ENCODE measurements at regions not wholly inside any gene's neighbourhood (a gene's known extent, or its start where the extent isn't known, plus 50 kb on each side); places are given as distances from the start of the nearest gene placed in this dataset.
"Not testable (repeated sequence)": the region's sequence is repeated elsewhere in the genome, so short reads cannot be mapped to it uniquely, and the experiment has no call there.

- DNase-seq = no peak
Observed at GRCh38 chr2:37783545-37783944, 112.1 kb upstream of the CDC42EP3 start.

DNA sequence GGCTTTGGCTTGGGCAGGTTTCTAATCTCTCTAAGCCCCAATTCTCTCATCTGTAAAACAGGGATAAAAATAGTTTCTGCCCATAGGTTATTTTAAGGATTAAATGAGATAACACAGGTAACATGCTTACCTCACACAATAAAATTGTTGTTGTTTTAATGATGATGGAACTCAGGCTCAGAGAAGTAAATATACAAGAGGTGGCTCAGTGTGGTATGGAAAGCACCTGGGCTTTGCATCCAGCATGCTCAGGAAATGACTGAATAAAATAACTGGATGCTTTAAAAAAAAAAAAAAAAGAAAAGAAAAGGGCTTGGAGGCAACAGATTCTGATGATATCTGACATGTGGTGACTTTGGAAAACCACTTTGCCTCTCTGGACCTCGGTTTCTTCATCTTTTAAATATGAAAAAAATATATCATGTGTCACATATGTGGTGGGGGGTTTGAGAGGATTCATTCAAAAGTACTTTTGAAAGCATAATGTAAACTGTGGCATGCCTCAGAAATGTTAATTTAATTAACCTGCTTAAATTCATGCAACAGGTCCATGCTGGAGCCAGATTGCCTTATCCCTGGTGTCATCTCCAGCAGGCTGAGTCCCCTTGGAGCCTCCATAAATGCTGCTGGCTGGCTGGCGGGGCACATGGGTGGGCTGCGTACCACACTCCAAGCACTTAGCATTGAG lies 112.8 kb upstream of the CDC42EP3 start:
- no peak for DNase-seq

DNA sequence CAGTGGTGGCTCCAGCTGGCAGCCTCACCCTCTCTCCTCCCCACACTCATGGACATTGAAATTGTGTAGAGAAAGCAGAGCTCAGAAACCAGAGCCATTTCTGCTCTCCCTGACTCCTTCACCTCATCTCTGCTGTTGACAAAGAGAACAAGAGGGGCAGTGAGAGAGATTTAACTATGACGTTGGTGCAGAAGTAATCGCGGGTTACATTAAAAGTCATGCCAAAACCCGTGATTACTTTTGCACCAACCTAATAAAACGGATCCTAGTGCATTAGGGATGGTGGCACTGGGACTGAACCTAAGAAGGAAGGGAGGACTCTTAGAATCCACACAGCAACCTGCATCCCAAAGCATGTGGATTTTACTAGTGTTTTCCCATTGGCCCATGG lies 113.3 kb upstream of the CDC42EP3 start:
- no peak for DNase-seq

- no peak for DNase-seq
Observed at GRCh38 chr2:37786191-37786698, 114.8 kb upstream of the CDC42EP3 start.

- no peak for DNase-seq
Observed at GRCh38 chr2:37786854-37787253, 115.4 kb upstream of the CDC42EP3 start.

DNA sequence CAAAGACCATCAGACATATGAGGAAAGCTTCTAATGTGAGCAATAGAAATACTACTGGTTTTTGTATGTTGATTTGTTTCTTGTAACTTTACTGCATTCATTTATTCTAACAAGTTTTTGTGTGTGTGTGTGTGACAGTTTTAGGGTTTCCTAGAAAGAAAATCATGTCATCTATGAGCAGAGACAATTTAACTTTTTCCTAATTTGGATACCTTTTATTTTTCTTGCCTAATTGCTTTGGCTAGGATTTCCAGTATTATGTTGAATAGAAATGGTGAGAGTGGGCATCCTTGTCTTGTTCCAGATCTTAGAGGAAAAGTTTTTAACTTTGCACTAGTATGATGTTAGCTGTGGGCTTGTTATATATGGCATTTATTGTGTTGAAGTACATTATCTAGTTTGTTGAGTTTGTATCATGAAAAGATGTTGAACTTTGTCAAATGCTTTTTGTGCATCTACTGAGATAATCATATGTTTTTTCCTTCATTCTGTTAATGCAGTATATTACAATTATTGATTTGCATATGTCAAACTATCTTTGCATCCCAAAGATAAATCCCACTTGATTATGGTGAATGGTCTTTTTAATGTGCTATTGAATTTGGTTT lies 117.3 kb upstream of the CDC42EP3 start:
- no peak for DNase-seq

- DNase-seq = no peak
Observed at GRCh38 chr2:37790019-37790418, 118.6 kb upstream of the CDC42EP3 start.

GRCh38 chr2:37790462-37790861 lies 119.0 kb upstream of the CDC42EP3 start:
- DNase-seq = no peak

DNA sequence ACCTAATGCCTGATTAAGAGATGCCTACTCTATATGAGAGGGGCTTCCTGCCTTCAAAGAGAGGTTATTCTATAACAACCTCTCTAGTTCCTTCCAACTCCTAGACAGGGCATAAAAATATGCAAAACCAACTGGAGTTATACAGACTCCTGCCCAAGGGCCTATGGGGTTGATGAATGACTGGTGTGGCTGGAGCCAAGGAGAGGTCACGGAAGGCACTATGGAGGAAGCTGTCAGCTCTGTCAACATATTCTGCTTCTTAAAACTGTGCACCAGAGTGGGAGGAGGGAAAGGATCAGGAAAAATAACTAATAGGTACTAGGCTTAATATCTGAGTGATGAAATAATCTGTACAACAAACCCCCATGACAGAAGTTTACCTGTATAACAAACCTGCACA lies 120.9 kb upstream of the CDC42EP3 start:
- DNase-seq = no peak

DNA sequence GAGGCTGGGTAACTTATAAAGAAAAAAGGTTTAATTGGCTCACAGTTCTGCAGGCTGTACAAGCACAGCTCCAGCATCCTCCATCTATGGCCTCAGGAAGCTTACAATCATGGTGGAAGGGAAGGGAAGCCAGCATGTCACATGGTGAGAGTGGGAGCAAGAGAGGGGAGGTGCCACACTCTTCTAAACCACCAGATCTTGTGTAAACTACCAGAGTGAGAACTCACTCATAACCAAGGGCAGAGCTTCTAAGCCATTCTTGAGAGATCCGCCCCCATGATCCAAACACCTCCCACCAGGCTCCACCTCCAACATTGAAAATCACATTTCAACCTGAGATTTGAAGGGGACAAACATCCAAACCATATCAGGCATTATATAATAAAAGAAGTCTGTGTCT lies 121.6 kb upstream of the CDC42EP3 start:
- DNase-seq = no peak

GRCh38 chr2:37794717-37795116 lies 123.3 kb upstream of the CDC42EP3 start:
- no peak for DNase-seq

GRCh38 chr2:37795456-37795855 lies 124.0 kb upstream of the CDC42EP3 start:
- no peak for DNase-seq

GRCh38 chr2:37795938-37796337 lies 124.5 kb upstream of the CDC42EP3 start:
- no peak for DNase-seq

- no peak for DNase-seq
Observed at GRCh38 chr2:37796481-37796880, 125.0 kb upstream of the CDC42EP3 start.

DNA sequence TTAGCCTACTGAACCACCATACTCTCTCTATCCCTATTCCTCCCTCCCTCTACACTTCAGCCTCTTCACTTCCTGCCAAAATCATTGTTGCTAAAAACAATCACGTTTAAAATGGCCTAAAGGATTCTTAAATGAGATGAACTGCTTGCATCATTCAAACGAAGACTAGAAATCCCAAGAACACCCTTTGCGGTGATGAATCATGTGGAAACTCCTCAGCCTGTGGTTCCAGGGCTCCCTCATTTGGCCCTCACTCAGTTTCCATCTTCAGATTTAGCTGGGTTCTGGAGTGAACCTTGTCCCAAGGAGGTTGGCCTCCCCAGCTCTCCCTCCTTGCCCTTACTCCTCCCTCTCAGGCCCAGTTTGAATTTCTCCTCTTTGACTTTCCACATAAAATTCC lies 125.6 kb upstream of the CDC42EP3 start:
- no peak for DNase-seq

DNA sequence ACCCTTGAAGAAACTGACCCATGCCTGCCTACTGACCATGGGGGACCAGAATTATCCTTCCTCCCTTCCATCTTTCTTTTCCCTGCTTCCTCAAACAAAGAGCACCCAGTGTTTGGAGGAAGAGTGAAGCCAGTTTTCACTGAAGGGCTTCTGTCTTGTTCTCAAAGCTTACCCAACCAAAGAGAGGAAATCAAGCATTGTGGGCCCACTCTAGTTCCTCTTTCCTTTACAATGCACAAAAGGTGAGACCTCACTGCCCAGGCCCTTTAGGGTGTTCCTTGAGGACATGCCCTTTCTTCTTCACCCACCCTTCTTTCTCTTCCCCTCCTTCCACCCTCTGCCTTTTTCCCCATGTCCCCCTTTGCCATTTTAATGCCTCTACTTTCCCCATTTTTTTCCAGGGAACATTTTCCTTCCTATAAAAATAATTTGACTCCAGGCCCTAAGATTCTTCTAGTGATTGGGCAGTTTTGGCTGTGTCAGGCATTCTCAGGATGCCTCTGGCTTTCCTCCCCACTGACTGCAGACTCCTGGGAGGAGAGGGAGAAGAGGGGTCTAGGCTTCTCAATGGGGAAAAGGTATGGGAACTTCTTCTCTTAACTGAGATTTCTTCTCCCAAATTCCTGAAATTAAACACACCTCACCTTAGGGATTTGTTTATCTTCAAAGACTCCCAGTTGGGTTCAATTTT lies 126.6 kb upstream of the RMDN2 start:
- no peak for DNase-seq

GRCh38 chr2:37800176-37800858 lies 124.8 kb upstream of the RMDN2 start:
- no peak for DNase-seq

DNA sequence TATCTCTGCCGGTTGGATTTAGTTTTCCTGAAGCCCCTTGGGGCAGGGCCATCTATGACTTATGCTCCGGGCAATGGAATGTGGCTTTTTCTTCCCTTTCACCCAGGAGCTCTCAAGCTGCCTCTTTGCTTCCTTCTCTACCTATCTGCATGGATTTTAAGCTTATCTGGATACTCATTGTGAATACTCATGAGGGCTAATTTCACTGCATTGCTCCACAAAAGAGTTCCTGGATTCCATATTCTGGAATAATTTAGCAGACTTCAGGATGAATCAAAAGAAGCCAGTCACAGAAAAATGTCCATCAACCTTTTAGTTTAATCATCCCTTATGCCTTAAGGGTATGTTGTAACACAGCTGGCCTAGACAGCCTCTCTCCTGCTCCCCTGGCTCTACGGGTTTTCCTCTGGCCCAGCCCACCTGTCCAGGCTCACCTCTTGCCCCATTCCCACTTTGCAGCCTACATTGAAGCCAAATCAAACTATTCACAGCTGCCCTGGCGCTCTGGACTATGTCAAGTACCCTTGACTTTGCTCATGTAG lies 122.8 kb upstream of the RMDN2 start:
- DNase-seq = no peak

DNA sequence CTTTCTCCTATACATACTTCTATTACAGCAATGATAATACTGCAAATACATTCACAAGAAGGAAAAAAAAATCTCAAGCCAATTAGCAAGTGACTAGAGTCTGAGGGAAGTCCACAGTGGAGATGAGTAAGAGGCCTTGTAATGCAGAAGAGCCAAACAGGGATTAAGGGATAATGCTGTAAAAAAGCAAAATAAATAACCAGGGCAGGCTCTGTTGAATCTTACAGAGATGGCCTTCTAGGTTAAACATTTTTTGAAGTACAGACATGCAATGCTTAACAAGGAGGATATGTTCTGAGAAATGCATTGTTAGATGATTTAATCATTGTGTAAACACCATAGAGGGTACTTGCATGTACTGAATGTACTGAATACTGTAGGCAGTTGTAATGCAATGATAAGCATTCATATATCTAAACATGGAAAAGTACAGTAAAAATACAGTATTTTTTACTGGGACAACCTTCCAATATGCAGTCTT lies 122.1 kb upstream of the RMDN2 start:
- no peak for DNase-seq

GRCh38 chr2:37806004-37806403 lies 119.1 kb upstream of the RMDN2 start:
- not testable (repeated sequence) for DNase-seq

GRCh38 chr2:37809525-37809924 lies 115.6 kb upstream of the RMDN2 start:
- DNase-seq = no peak

GRCh38 chr2:37809931-37810570 lies 115.0 kb upstream of the RMDN2 start:
- no peak for DNase-seq

DNA sequence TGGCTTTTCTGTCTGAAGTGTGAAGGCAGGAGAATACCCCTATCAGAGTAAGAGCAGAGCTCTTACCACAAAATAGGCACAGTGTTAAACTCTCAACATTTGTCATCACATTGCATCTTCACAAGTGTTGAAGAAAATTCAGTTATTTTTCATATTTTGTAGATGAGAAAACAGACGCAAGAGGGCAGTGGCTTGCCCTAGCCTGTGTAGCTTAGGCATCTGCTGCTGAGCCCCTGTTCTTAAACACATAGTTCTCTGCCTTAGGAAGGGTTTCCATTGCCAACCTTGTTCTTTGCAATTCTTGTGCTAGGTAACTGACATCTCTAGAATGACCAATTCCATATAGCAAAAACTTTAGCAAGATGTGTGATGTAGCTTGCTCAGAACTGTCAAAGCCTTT lies 112.7 kb upstream of the RMDN2 start:
- no peak for DNase-seq

Data from retina (tissue), 1 donor.